H1 (cell line): ENCODE measurements at regions not wholly inside any gene's neighbourhood (a gene's known extent, or its start where the extent isn't known, plus 50 kb on each side); places are given as distances from the start of the nearest gene placed in this dataset.

Source experiments
- CTCF ChIA-PET: fragments of 300-600 bp; sonication (Branson Sonifier 250); formaldehyde crosslinking; loops from one replicate; lab custom pipeline; 2021; ENCODE audit not compliant: partially characterized antibody; lab: Charles Lee
- POLR2A ChIA-PET: fragments of 300-600 bp; sonication (Branson Sonifier 250); formaldehyde crosslinking; loops from one replicate; lab custom pipeline; 2021; ENCODE audit warnings: inconsistent platforms; ENCODE audit not compliant: partially characterized antibody; lab: Charles Lee
- DNase-seq, 2 experiments: peaks; one replicate each; pipeline versions ENCODE4 v3.0.0 to v3.0.0-alpha.2; 2010 to 2022; ENCODE audit warnings: low spot score in 2 of 2, low read depth in 1 of 2, mixed read lengths in 1 of 2
- FAIRE-seq: peaks from 2 replicates; lab custom pipeline; 2011; peaks lifted over from hg19 to GRCh38; lab: Jason Lieb, UNC
- H2AFZ ChIP-seq: 2 replicates; pipeline ENCODE4 v1.8.1; 2012; ENCODE audit warnings: low read length, inconsistent platforms
- H2AK5ac ChIP-seq: 2 replicates; pipeline ENCODE4 v1.6.1; 2013; ENCODE audit warnings: low read depth, low read length
- H2BK120ac ChIP-seq: replicated peaks from 2 replicates; pipeline ENCODE3; 2013; ENCODE audit warnings: low read depth, low read length, inconsistent platforms
- H2BK12ac ChIP-seq: 2 replicates; pipeline ENCODE4 v1.6.1; 2013; ENCODE audit warnings: low read depth, low read length
- H2BK15ac ChIP-seq: 2 replicates; pipeline ENCODE4 v1.6.1; 2013; ENCODE audit warnings: low read length
- H2BK20ac ChIP-seq: 2 replicates; pipeline ENCODE4 v1.6.1; 2013; ENCODE audit warnings: low read length
- H2BK5ac ChIP-seq: 2 replicates; pipeline ENCODE4 v1.6.1; 2013; ENCODE audit warnings: low read depth, low read length
- H3K14ac ChIP-seq: 2 replicates; pipeline ENCODE4 v1.6.1; 2013; ENCODE audit warnings: inconsistent platforms; ENCODE audit not compliant: insufficient read length
- H3K18ac ChIP-seq: 2 replicates; pipeline ENCODE4 v1.6.1; 2013; ENCODE audit warnings: low read length; ENCODE audit errors: extremely low read depth
- H3K23ac ChIP-seq: 2 replicates; pipeline ENCODE4 v1.6.1; 2013; ENCODE audit warnings: inconsistent platforms; ENCODE audit not compliant: insufficient read length
- H3K23me2 ChIP-seq: 2 replicates; pipeline ENCODE4 v1.6.1; 2013; ENCODE audit warnings: low read depth, low read length
- H3K27ac ChIP-seq: 2 replicates; pipeline ENCODE4 v1.6.1; 2011; ENCODE audit warnings: low read depth, low read length, inconsistent platforms
- H3K27me3 ChIP-seq, 4 experiments: replicated peaks in 1 of 4; 1 replicate in 1 of 4; 2 replicates in 3 of 4; pipeline versions ENCODE4 v1.6.1 to v1.8.1; 2011 to 2013; ENCODE audit warnings: low read length in 3 of 4, mild to moderate bottlenecking in 3 of 4, inconsistent platforms in 2 of 4, mixed read lengths in 2 of 4, moderate library complexity in 1 of 4; ENCODE audit not compliant: control insufficient read depth in 3 of 4, insufficient read depth in 3 of 4; ENCODE audit errors: extremely low read depth in 1 of 4
- H3K36me3 ChIP-seq, 4 experiments: 2 replicates each; pipeline versions ENCODE4 v1.6.1 to v1.8.1; 2011 to 2013; ENCODE audit warnings: mild to moderate bottlenecking in 4 of 4, low read length in 3 of 4, moderate library complexity in 2 of 4, control low read depth in 1 of 4, inconsistent platforms in 1 of 4; ENCODE audit not compliant: insufficient read depth in 4 of 4, control insufficient read depth in 2 of 4
- H3K4ac ChIP-seq: replicated peaks from 2 replicates; pipeline ENCODE3; 2013; ENCODE audit warnings: low read length, low read depth, mixed read lengths, inconsistent platforms; ENCODE audit not compliant: insufficient read length
- H3K4me1 ChIP-seq, 4 experiments: replicated peaks in 1 of 4; 1 replicate in 1 of 4; 2 replicates in 3 of 4; pipeline versions ENCODE4 v1.6.1 to v1.8.1; 2011 to 2013; ENCODE audit warnings: low read length in 3 of 4, inconsistent platforms in 2 of 4, mixed read lengths in 1 of 4; ENCODE audit not compliant: insufficient read depth in 4 of 4, control insufficient read depth in 3 of 4
- H3K4me2 ChIP-seq, 2 experiments: 2 replicates each; pipeline versions ENCODE4 v1.6.1 to v1.8.1; 2011 to 2013; ENCODE audit warnings: low read depth in 2 of 2, low read length in 2 of 2, control low read depth in 1 of 2, inconsistent platforms in 1 of 2, mild to moderate bottlenecking in 1 of 2; ENCODE audit not compliant: insufficient read depth in 1 of 2
- H3K4me3 ChIP-seq, 4 experiments: fragments of 200-600, 300-600 bp in 1 of 4; sonication (generic), shearing (Covaris generic), sonication (Bioruptor Twin) in 1 of 4; 2 replicates each; pipeline versions ENCODE4 v1.5.1 to v1.8.1; 2011 to 2016; ENCODE audit warnings: low read length in 4 of 4, low read depth in 3 of 4, control low read depth in 2 of 4, inconsistent platforms in 2 of 4, mild to moderate bottlenecking in 2 of 4, mixed read lengths in 1 of 4, moderate library complexity in 1 of 4; ENCODE audit not compliant: insufficient read depth in 2 of 4; ENCODE audit errors: extremely low read depth in 1 of 4
- H3K56ac ChIP-seq: replicated peaks from 2 replicates; pipeline ENCODE3; 2013; ENCODE audit warnings: low read depth, mild to moderate bottlenecking, mixed read lengths, low read length, inconsistent platforms; ENCODE audit not compliant: insufficient read length
- H3K79me1 ChIP-seq: 2 replicates; pipeline ENCODE4 v1.6.1; 2013; ENCODE audit warnings: low read depth, low read length, control low read depth
- H3K79me2 ChIP-seq, 2 experiments: 2 replicates each; pipeline versions ENCODE4 v1.6.1 to v1.8.1; 2012 to 2013; ENCODE audit warnings: low read length in 2 of 2, mild to moderate bottlenecking in 2 of 2, inconsistent platforms in 1 of 2; ENCODE audit not compliant: insufficient read depth in 2 of 2, control insufficient read depth in 1 of 2
- H3K9ac ChIP-seq, 4 experiments: replicated peaks in 1 of 4; 1 replicate in 1 of 4; 2 replicates in 3 of 4; pipeline versions ENCODE4 v1.6.1 to v1.8.1; 2011 to 2013; ENCODE audit warnings: low read depth in 3 of 4, low read length in 3 of 4, control low read depth in 2 of 4, mild to moderate bottlenecking in 2 of 4, moderate library complexity in 2 of 4, inconsistent platforms in 1 of 4; ENCODE audit errors: extremely low read depth in 1 of 4
- H3K9me3 ChIP-seq, 2 experiments: 2 replicates each; pipeline versions ENCODE4 v1.6.1 to v1.8.1; 2012 to 2013; ENCODE audit warnings: mild to moderate bottlenecking in 2 of 2, moderate library complexity in 2 of 2, control low read depth in 1 of 2, inconsistent platforms in 1 of 2, low read depth in 1 of 2, low read length in 1 of 2, mixed read lengths in 1 of 2; ENCODE audit not compliant: insufficient read depth in 2 of 2
- H4K20me1 ChIP-seq, 2 experiments: replicated peaks in 1 of 2; 2 replicates each; pipeline versions ENCODE3 to v1.8.1; 2011 to 2013; ENCODE audit warnings: inconsistent platforms in 2 of 2, low read length in 2 of 2, mild to moderate bottlenecking in 1 of 2; ENCODE audit not compliant: insufficient read depth in 2 of 2, control insufficient read depth in 1 of 2
- H4K5ac ChIP-seq: 2 replicates; pipeline ENCODE4 v1.6.1; 2013; ENCODE audit warnings: low read length, low read depth, mixed read lengths, inconsistent platforms; ENCODE audit not compliant: insufficient read length
- H4K8ac ChIP-seq: 2 replicates; pipeline ENCODE4 v1.8.0; 2013; ENCODE audit warnings: mild to moderate bottlenecking, moderate library complexity, low read length, inconsistent platforms; ENCODE audit not compliant: insufficient read depth; ENCODE audit errors: extremely low read depth
- H4K91ac ChIP-seq: replicated peaks from 2 replicates; pipeline ENCODE3; 2013; ENCODE audit warnings: low read length, mixed read lengths, inconsistent platforms; ENCODE audit not compliant: insufficient read length
- BRCA1 ChIP-seq: IDR thresholded peaks from 2 replicates; pipeline ENCODE4 v1.6.1; 2012; ENCODE audit warnings: low read depth, low read length, improper control_type of control experiment
- CBX8 ChIP-seq: fragments of 300-800, 300-1000 bp; sonication (generic); IDR thresholded peaks from 2 replicates; pipeline ENCODE4 v1.7.1; 2016; ENCODE audit warnings: low read depth, low read length, borderline replicate concordance
- CHD1 ChIP-seq: IDR thresholded peaks from 2 replicates; pipeline ENCODE4 v1.6.1; 2012; ENCODE audit warnings: low read depth, low read length, improper control_type of control experiment
- EGR1 ChIP-seq: IDR thresholded peaks from 2 replicates; pipeline ENCODE4 v1.6.1; 2011; ENCODE audit warnings: low read depth, low read length, borderline replicate concordance
- HDAC6 ChIP-seq: IDR thresholded peaks from one replicate; pipeline ENCODE4 v1.7.1; 2012; ENCODE audit warnings: low read depth, mild to moderate bottlenecking, inconsistent platforms, low read length, moderate library complexity
- KDM4A ChIP-seq: IDR thresholded peaks from one replicate; pipeline ENCODE4 v1.7.1; 2012; ENCODE audit warnings: low read depth, mild to moderate bottlenecking, moderate library complexity, low read length, inconsistent platforms; ENCODE audit not compliant: severe bottlenecking
- RFX5 ChIP-seq: IDR thresholded peaks from 2 replicates; pipeline ENCODE4 v1.6.1; 2011; ENCODE audit warnings: low read depth, low read length, improper control_type of control experiment, borderline replicate concordance
- WGBS, 2 experiments: shearing (Covaris generic) in 1 of 2; methylation state at CpG; one replicate each; pipeline versions ENCODE4 v1.1.6 to v1.1.7; 2013 to 2015; ENCODE audit warnings: low lambda C conversion rate in 2 of 2, mixed read lengths in 2 of 2, inconsistent platforms in 1 of 2, low coverage in 1 of 2, missing lambda C conversion rate in 1 of 2; ENCODE audit not compliant: insufficient replicate concordance in 2 of 2, insufficient coverage in 1 of 2, insufficient read length in 1 of 2; ENCODE audit errors: extremely low coverage in 1 of 2, missing lambda C conversion rate in 1 of 2; 5-methylcytosine and 5-hydroxymethylcytosine counted together
- TF ChIP-seq, protein P1 (sequence below): IDR thresholded peaks from 2 replicates; pipeline ENCODE4 v1.6.1; 2011; ENCODE audit warnings: low read depth, mild to moderate bottlenecking, low read length; ENCODE audit not compliant: insufficient read depth

DNA sequence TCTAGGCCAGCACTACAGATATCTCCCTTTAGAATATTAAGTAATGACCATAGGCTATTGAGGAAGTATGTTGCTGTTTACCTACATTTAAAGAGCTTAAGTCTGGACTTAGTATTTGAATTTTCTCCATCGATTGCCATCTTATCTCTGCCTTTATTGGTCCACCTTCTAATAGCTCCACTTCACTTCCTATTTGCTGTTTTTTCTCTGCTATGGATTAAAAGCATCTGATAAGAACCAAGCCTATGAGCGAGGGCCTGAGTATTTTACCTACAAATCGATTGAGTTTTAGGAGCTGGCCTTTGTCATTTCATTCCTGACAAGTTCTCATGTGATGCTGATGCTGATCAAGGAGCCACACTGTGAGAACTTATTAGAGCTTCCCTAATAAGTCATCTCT is 52.6 kb upstream of the AKAP13 start:
- Histone ChIP-seq H4K5ac (no peak overlapping the region), H2BK120ac (no peak overlapping the region), H3K23me2 (no peaks in the 10 kb centered on the region), H2BK12ac (no peak overlapping the region), H2AK5ac (no peak overlapping the region), H3K79me1 (no peaks in the 10 kb centered on the region), H2BK15ac (no peak overlapping the region), H3K56ac (no peak overlapping the region), H3K4me2 (no peak overlapping the region), H4K20me1 (no peaks in the 10 kb centered on the region), H2BK5ac (no peak overlapping the region), H3K27ac (no peak overlapping the region), H3K36me3 (no peaks in the 10 kb centered on the region), H3K79me2 (no peaks in the 10 kb centered on the region), H3K23ac (no peak overlapping the region), H4K91ac (no peak overlapping the region), H4K8ac (no peak overlapping the region), H3K4me1 (peaks cover 0 to 4% (median 2%) of the 10 kb centered on the region in 4 experiments; a peak in 4 of 7 replicates), H3K18ac (no peak overlapping the region), H3K4ac (no peak overlapping the region), H3K14ac (no peak overlapping the region), H3K4me3 (no peak overlapping the region), H3K9me3 (no peaks in the 10 kb centered on the region), H2BK20ac (no peak overlapping the region), H3K27me3 (no peaks in the 10 kb centered on the region), H3K9ac (no peak overlapping the region), H2AFZ (no peak overlapping the region)
- ChIA-PET POLR2A (no interaction called here), CTCF (interaction anchor here (0.6 to 2.5 kb wide), 8 partner anchors 8 to 159 kb away, joined by 3 to 7 read pairs (median 4); no protein-coding TSS in a partner anchor)
- TF ChIP-seq CHD1 (no peak), KDM4A (no peak), BRCA1 (no peak), HDAC6 (no peak), EGR1 (no peak), RFX5 (no peak), CBX8 (no peak)
- TF ChIP-seq, protein P1, sequence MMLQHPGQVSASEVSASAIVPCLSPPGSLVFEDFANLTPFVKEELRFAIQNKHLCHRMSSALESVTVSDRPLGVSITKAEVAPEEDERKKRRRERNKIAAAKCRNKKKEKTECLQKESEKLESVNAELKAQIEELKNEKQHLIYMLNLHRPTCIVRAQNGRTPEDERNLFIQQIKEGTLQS: no peak
- DNase-seq (no peak), FAIRE-seq (no peak)
- 92% methylated on average over 3 of the region's 3 CpGs; no CpG with 5 or more reads in 1 of the 2 experiments for WGBS, 2 experiments
